TTC549 (cell line): ENCODE measurements at regions not wholly inside any gene's neighbourhood (a gene's known extent, or its start where the extent isn't known, plus 50 kb on each side); places are given as distances from the start of the nearest gene placed in this dataset.
"Not testable (repeated sequence)": the region's sequence is repeated elsewhere in the genome, so short reads cannot be mapped to it uniquely, and the experiment has no call there.

Experiments
- FAIRE-seq: peaks from 2 replicates; lab custom pipeline; 2012; peaks lifted over from hg19 to GRCh38; lab: Jason Lieb, UNC

GRCh38 chr1:114262337-114262736, 108.7 kb upstream of the SYT6 start:
- FAIRE-seq = no peak

DNA sequence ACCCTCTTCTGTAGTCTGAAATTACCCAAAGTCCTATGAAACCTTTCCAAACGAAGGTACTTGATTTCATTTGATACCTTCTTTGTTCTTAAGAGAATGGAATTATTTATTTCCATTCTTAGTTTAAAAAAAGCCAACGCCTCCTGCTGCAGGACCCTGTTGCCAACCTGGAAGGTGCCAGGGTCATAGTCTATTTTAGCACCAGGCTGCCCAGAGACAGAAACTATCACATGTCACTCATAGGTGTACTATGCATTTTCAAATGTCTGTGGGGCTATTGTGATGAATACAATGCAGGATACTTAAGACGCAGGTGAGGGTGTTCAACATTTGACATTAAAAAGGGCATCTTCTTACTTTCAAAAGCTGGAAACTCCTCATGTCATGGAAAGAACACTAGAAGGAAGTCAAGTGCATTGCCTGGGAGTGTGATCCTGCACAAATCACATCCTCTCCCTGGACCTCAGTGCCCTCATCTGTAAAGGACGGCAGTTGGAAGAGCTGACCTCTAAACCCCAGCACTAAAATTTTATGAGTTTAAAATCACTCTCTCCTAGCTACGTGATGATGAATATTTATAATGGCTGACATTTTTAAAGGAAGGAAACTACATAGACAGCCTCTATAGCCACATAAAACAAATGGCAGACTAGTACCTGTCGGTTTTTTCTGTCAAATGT, 107.3 kb upstream of the SYT6 start:
- FAIRE-seq = no peak

GRCh38 chr1:114259511-114260160, 106.0 kb upstream of the SYT6 start:
- no peak for FAIRE-seq

DNA sequence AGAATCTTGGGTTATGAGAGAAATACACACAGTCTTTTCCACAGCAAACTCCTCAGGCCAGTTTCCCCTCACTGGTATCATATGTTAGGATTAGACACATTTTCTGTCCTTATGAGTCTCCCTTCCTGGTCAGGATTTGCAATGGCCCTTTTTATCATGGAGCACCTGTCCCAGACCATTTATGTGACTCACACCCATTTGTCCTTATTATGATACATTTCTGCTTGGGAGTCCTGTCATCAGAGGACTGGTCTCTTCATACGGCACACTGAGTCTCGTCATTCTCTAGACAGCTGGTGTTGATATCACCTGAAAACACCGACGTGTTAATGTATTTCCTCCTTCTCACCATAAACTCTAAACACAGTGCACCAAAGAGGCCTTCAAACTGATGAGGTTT, 105.0 kb upstream of the SYT6 start:
- FAIRE-seq = no peak

GRCh38 chr1:114258074-114258473, 104.4 kb upstream of the SYT6 start:
- no peak for FAIRE-seq

GRCh38 chr1:114257554-114257953, 103.9 kb upstream of the SYT6 start:
- FAIRE-seq = no peak

DNA sequence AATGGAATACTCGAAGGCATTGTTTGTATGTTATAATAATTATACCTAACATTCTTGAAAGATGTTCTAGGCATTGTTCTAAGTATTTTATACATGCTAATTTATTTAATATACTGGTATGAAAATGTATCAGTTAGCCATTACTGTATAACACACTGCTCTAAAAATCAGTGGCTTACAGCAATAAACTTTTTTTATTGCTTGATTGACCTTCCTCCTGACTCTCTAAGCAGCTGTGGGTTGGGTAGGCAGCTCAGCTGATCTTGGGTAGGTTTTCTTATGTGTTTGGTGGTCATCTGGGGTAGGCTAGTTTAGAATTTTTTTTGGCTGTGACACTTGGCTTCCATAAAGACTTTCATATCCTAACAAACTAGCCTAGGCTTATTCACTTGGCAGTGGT, 100.2 kb upstream of the SYT6 start:
- no peak for FAIRE-seq

- FAIRE-seq = no peak
Observed at GRCh38 chr1:114251573-114251939, 97.9 kb upstream of the SYT6 start.

DNA sequence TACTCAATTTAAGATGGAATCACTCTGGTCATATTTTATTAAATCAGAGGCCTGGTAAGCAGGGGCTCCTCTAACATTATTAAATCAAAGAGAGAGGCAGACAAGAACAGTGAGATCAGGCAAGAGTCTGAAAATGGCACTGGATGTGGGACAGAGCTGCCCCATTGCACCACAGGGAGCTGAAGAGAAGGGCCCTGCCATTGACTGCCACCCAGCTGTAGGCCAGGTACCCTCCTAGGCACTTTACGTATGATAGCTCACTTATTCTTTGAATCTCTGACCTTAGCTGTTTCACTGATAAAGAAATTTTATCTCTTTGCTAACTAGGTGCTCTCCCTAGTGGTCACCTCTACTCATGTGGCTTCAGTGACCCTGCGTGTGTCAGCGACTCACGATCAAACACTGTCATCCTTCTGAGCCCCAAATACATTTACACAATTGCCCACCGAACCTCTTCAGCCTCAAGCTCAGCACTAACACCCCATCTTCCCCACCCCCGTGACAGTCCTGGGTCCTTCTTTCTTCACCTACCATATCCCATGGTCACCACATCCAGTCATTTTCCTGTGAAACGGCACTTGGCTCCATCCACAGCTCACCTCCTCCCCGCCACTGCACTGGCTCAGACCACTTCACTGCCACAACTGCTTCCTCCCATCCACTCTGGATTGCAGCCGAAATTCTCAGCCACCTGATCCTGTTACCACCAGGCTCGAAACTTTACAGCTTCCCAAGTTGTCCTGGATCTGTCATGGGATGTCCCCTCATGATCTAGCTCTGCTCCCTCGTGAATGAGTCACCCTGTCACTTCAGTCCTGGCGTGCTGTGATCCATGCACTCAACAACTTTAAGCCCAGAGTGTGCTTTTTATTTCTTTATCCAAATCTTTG, 97.3 kb upstream of the SYT6 start:
- no peak for FAIRE-seq

- no peak for FAIRE-seq
Observed at GRCh38 chr1:114249691-114250090, 96.0 kb upstream of the SYT6 start.

DNA sequence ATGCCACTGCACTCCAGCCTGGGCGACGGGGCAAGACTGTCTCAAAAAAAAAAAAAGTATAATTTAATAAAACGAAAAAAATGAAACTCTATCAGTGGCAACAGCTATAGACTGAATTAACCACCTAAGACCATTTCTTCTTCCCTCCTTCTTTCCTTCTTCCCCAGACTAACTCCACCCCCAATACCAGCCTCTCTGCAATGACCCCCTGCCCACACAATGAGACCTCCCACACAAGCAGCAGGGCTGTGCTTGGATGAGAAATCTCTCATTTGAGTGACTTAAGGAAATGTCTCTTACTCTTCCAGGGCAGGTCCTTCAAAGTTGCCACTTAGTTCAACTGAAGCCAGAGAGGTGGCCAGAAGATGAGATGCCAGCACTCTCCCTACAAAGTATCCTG, 94.5 kb upstream of the SYT6 start:
- no peak for FAIRE-seq

DNA sequence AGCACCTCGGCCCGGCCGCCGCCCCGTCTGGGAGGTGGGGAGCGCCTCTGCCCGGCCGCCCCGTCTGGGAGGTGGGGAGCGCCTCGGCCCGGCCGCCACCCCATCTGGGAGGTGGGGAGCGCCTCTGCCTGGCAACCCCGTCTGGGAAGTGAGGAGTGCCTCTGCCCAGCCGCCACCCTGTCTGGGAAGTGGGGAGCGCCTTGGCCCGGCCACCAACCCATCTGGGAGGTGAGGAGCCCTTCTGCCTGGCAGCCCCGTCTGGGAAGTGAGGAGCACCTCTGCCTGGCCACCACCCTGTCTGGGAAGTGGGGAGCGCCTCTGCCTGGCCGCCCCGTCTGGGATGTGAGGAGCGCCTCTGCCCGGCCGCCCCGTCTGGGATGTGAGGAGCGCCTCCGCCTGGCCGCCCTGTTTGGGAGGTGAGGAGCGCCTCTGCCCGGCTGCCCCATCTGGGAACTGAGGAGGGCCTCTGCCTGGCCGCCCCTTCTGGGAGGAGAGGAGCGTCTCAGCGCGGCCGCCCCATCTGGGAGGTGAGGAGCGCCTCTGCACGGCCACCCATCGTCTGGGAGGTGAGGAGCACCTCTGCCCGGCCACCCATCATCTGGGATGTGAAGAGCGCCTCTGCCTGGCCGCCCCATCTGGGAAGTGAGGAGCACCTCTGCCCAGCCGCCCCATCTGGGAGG, 89.0 kb upstream of the SYT6 start:
- not testable (repeated sequence) for FAIRE-seq

DNA sequence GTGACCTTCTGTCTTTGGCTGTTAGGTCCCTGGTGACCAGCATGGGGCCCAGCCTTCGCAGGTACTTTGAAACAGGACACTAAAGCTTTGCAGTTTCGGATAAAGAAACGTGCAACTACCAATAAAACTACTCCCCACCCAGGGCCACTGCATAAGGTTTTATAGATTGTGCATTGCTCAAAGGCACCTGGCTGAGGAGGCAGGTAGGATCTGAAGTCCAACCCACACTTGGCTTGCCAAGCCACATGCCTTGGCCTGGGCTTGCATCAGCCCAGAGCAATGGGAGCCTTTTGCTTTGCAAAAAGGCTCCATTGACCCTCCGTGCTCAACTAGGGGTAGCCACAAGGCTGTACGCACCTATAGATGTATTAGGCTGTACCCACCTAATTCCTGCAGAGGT, 84.4 kb upstream of the SYT6 start:
- no peak for FAIRE-seq

GRCh38 chr1:114236517-114236916, 82.8 kb upstream of the SYT6 start:
- no peak for FAIRE-seq

DNA sequence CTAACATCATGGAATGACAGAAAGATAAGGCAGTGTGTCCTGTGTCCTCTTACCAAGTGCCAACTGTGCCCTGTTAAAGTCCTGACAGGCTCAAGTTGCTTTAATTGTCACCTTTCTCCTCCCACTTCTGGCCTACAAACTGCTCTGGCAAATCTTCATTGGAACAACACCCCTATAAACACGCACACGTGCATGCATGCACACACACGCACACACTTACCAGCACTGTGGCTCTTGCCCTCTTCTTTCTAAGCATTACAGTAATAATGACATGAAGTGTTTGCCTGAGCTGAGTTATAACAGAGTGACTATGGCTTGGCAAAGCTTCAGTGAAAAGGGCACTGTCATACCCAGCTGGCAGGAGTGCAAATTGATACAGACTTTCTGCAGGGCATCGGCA, 82.3 kb upstream of the SYT6 start:
- FAIRE-seq = no peak

- FAIRE-seq = no peak
Observed at GRCh38 chr1:114235281-114235680, 81.6 kb upstream of the SYT6 start.

DNA sequence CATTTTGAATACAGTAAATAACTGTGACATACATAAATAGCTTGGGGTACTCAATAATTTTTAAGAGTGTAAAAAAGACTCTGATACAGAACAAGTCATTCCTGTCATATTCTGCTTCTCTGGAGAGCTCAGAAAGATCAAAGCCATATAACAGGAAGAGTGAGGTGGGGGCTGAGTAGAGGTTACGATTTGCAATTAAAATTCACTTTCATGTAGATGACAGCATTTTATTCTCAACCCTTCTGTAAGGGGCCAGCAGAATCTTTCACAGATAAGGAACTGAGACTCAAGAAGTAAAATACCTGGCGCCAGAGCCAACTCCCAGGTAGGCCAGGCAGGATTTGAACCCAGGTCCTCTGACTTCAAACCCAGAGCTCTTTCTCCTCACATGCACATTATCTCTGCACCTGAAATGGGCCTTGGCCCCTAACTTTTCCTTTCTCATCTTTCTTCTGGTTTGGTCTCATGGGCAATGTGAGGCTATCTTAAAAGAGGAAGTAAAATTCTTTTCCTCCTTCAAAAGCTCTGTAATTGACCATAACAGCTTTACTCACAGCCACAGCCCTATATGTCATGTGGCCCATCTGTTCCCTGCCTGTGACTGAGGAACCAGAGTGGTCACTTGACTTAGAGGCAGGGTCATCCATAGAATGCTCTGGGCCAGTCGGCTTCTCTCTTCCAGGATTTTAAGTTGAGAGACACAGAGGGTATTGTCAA, 80.9 kb upstream of the SYT6 start:
- FAIRE-seq = no peak

DNA sequence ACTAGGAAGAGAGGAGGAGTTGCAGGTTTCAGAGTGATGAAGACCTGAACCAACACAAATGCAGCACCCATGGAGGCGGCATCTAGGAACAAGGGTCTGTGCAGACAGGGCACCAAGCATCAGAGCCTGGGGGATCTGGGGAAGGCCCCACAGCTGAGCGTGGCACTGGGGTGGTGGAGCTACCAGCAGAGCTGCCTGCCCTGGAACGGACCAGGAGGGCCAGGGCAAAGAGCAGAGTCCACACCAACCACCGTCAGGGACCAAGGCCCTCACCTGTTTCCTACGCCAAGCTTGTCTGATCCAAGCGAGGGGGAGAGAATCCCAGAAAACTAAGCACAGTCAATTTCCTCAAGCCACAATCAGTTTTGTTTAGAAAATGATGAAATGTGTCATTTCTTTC, 79.0 kb upstream of the SYT6 start:
- no peak for FAIRE-seq

- no peak for FAIRE-seq
Observed at GRCh38 chr1:114231301-114231700, 77.6 kb upstream of the SYT6 start.

- FAIRE-seq = no peak
Observed at GRCh38 chr1:114229368-114229767, 75.7 kb upstream of the SYT6 start.

DNA sequence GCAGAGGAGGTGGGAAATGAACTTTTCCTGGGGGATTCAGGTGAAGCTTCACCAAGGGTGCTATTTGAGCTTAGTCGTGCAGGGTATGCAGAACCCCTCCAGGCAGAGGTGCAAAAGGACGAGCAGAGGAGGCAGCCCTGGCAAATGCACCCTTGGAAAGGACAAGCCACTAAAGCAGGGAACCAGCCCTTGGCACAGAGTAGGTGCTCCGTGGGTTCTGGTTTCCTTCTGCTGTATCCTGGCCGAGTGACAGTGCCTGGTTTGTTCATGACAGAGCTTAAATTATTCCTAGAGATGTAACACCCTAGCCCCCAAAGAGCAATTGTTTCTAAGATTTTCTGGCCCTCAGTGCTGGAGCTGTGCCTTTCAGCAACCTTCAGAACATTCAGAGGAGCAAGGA, 73.4 kb upstream of the SYT6 start:
- no peak for FAIRE-seq
